ENCODE measurements at regions not wholly inside any gene's neighbourhood (a gene's known extent, or its start where the extent isn't known, plus 50 kb on each side); places are given as distances from the start of the nearest gene placed in this dataset.
"Not testable (repeated sequence)": the region's sequence is repeated elsewhere in the genome, so short reads cannot be mapped to it uniquely, and the experiment has no call there.

DNA sequence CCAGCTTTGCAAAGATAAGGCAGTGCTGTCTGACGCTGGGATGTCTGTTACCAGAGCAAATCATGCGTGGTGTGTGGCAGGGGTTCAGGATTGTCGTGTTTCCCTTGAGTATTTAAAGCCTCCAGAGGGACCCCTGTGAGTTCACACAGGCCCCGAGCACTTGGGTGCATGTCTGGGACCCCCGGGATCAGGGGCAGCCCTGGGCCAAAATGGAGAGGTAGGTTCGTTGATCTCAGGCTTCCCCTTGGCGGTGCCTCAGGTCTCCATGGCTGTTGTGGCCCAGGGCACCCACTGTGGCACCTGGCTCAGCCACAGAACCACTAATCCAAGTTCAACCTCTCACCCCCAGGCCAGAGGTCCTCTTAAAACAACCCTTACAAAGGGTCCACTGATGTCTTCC, 523.1 kb upstream of the DPP6 start:
- in situ Hi-C loops (cut with MboI; ENCODE audit: low pct_unique_long_range_greater_than_20kb, low sequenced_read_pairs): no loop called here
- no peak for DNase-seq

DNA sequence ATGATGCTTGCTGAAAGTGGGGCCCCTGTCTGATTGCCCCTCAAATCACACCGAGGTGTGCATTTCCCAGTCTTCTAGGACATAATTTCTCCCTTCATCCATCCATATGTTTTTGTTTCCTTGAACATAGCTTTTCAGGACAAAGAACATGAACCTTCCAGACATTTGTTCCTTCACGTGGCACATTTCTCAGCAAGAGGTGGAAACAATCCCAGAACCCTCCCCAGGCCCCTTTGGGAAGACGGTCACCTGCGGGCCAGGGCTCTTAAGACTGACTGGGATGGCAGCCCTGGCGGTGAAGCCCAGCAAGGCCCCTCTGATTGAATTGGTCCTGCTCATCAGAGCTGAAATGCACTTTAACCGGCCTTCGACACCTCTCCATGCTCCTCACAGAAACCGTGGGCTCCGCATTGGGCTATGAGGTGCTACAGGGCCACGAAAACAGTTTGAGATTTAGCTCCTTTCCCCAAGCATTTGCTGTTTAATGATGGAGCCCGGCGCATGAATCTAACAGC, 522.5 kb upstream of the DPP6 start:
- DNase-seq: no peak
- in situ Hi-C loops (cut with MboI; ENCODE audit: low pct_unique_long_range_greater_than_20kb, low sequenced_read_pairs): no loop called here

GRCh38 chr7:153530441-153530840, 521.8 kb upstream of the DPP6 start:
- no peak for DNase-seq
- in situ Hi-C loops (cut with MboI; ENCODE audit: low pct_unique_long_range_greater_than_20kb, low sequenced_read_pairs): no loop called here

DNA sequence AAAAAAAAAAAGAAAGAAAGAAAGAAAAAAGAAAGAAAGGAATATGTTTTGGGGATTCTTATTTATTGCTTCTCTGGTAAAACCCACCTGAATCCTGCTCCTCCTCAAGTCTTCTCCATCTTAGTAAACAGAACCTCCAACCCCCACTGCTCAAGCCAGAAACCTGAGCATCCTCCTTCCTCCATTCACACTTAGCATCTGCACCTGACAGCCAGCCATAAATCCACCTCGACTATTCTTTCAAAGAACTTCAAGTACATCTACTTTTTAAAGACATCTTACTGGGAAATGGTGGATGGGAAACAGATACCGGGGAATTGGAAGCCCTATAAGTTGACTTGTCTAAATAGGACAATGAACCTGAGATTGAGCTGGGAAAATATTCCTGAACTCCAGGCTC, 519.9 kb upstream of the DPP6 start:
- in situ Hi-C loops (cut with MboI; ENCODE audit: low pct_unique_long_range_greater_than_20kb, low sequenced_read_pairs): no loop called here
- DNase-seq: no peak

- no peak for DNase-seq
- in situ Hi-C loops (cut with MboI; ENCODE audit: low pct_unique_long_range_greater_than_20kb, low sequenced_read_pairs): no loop called here
Observed at GRCh38 chr7:153537271-153537670, 514.9 kb upstream of the DPP6 start.

DNA sequence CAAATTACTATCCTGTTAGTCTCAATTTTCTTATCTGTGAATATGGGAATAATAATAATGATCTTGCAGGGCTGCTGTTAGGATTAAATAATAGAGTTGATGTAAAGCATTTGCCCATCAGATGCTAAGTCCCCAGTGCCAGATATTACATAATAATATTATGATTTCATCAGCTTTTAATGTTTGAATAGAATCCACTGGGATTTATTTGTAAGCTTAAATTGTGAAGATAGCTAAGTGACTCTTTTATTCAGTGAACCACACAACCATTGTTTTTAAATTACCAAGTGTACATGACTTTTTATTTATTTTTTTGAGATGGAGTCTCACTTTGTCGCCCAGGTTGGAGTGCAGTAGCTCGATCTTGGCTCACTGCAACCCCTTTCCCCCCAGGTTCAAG, 510.3 kb upstream of the DPP6 start:
- no peak for DNase-seq
- in situ Hi-C loops (cut with MboI; ENCODE audit: low pct_unique_long_range_greater_than_20kb, low sequenced_read_pairs): no loop called here

GRCh38 chr7:153543232-153543631, 509.0 kb upstream of the DPP6 start:
- in situ Hi-C loops (cut with MboI; ENCODE audit: low pct_unique_long_range_greater_than_20kb, low sequenced_read_pairs): no loop called here
- DNase-seq: no peak

DNA sequence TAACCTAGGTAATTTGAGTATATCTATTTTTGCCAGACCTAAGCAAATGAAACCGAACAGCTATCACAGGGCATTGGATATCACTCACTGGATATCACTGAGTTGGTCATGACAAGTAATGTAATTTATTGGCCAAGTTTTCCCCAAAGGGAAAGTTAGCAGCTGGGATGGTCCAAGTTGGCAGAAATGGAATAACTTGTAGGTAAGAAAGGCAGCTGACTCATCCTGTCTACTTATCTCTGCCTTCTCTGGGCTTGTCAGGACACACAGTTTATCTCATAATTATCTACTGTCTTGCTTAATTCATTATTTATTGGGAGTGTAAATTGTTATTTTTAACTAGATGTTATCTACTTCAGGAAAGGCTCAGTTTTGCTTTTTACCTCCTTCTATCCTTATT, 502.0 kb upstream of the DPP6 start:
- in situ Hi-C loops (cut with MboI; ENCODE audit: low pct_unique_long_range_greater_than_20kb, low sequenced_read_pairs): no loop called here
- no peak for DNase-seq

- in situ Hi-C loops (cut with MboI; ENCODE audit: low pct_unique_long_range_greater_than_20kb, low sequenced_read_pairs): no loop called here
- DNase-seq: no peak
Observed at GRCh38 chr7:153564391-153564790, 487.8 kb upstream of the DPP6 start.

- DNase-seq: no peak
- in situ Hi-C loops (cut with MboI; ENCODE audit: low pct_unique_long_range_greater_than_20kb, low sequenced_read_pairs): no loop called here
Observed at GRCh38 chr7:153566324-153566723, 485.9 kb upstream of the DPP6 start.

DNA sequence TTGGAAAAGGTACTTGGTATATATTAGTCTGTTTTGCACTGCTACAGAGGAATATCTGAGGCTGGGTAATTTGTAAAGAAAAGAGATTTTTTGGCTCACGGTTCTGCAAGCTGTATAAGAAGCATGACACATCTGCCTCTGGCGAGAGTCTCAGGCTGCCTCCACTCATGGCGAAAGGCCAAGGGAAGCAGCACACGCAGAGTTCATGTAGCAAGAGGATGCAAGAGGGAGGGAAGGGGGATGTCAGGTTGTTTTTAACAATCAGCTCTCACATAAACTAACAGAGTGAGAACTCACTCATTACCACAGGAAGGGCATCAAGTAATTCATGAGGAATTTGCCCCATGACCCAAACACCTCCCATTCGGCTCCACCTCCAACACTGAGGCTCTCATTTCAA, 484.8 kb upstream of the DPP6 start:
- in situ Hi-C loops (cut with MboI; ENCODE audit: low pct_unique_long_range_greater_than_20kb, low sequenced_read_pairs): no loop called here

GRCh38 chr7:153569520-153569919, 482.7 kb upstream of the DPP6 start:
- DNase-seq; in situ Hi-C loops (cut with MboI; ENCODE audit: low pct_unique_long_range_greater_than_20kb, low sequenced_read_pairs): not testable (repeated sequence)

More for the DNA sequence above, 484.8 kb upstream of the DPP6 start:
- no peak for DNase-seq

DNA sequence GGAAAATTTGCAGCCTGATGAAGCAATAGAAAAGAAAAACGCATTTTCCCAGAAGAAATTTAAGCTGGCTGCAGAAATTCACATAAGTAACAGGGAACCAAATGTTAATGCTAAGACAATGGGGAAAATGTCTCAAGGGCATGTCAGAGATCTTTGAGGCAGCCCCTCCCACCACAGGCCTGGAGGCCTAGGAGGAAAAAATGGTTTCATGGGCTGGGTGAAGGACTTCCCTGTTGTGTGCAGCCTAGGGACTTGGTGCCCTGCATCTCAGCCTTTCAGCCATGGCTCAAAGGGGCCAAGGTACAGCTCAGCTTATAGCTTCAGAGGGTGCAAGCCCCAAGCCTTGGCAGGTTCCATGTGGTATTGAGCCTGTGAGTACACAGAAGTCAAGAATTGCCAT, 476.1 kb upstream of the DPP6 start:
- DNase-seq: no peak
- in situ Hi-C loops (cut with MboI; ENCODE audit: low pct_unique_long_range_greater_than_20kb, low sequenced_read_pairs): no loop called here

DNA sequence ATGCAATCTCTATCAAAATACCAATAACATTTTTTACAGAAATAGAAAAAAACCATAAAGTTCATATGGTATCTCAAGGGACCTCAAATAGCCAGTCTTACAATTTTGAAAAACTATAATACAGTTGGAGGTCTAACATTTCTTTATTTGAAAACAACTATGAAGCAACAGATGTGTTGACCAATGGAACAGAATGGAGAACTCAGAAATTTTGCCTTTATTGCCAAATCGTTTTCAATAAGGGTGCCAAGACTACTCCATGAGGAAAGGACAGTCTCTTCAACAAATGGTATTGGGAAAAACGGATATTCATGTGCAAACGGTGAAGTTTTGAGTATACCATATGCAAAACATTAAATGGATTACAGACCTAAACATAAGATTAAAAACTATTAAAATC, 470.8 kb upstream of the DPP6 start:
- in situ Hi-C loops (cut with MboI; ENCODE audit: low pct_unique_long_range_greater_than_20kb, low sequenced_read_pairs): no loop called here
- no peak for DNase-seq

GRCh38 chr7:153584132-153584531, 468.1 kb upstream of the DPP6 start:
- in situ Hi-C loops (cut with MboI; ENCODE audit: low pct_unique_long_range_greater_than_20kb, low sequenced_read_pairs): no loop called here
- no peak for DNase-seq

DNA sequence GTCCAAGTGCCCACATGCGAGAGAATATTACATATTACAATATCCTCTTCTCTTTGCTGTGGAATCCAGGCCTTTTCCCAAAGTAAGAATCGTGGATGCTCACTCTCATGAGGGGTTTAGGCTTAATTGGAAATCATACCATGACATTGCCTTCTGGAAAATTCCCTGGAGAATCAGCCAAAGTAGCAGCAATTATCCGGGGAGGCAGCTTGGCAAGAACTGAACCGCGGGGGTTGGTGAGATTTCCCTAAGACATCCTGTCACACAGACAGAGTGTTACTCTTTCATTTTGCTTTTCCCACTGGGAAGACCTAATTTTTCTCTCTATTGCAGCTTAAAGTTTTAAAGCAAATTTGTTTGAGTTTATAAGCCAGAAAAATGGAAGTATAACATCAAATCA, 463.6 kb upstream of the DPP6 start:
- in situ Hi-C loops (cut with MboI; ENCODE audit: low pct_unique_long_range_greater_than_20kb, low sequenced_read_pairs): no loop called here
- no peak for DNase-seq

DNA sequence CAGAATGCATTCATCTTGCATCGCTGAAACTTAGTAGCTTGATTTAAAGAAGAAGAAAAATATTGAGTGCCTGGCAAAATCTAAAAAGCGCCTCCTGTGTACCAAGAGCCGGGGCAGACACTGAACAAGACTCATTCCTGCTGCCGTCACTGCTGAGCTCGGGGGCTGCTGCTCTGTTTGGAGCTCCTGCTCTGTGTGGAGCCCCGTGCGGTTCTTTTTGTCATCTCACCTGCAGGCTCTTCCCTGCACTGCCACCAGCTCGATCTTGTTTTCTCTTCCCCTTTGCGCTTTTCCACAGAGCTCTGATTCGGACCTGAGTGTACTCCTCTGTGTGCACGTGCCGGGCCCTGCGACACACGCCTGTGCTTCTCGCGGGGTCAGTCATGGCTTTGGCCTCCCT, 462.1 kb upstream of the DPP6 start:
- in situ Hi-C loops (cut with MboI; ENCODE audit: low pct_unique_long_range_greater_than_20kb, low sequenced_read_pairs): no loop called here
- no peak for DNase-seq

DNA sequence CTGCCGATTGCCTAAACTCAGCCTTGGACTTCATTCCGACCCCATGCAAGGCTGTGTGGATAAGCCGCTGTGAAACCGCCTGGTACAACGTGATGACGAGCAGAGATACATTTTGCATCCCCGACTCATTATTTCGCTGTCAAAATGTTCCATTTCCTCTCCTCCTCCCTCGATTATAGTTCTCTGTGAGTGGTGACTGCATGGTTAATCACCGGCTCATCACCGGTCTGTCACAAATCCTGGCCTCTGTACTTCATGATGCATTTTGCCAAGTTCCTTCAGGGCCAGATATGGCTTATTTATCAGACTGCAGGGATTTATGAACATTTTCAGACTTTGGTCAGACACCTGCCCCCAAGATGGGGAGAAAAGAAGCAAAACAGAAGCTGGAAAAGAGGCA, 461.6 kb upstream of the DPP6 start:
- in situ Hi-C loops (cut with MboI; ENCODE audit: low pct_unique_long_range_greater_than_20kb, low sequenced_read_pairs): no loop called here
- DNase-seq: no peak

GRCh38 chr7:153607354-153607753, 444.8 kb upstream of the DPP6 start:
- in situ Hi-C loops (cut with MboI; ENCODE audit: low pct_unique_long_range_greater_than_20kb, low sequenced_read_pairs): no loop called here
- no peak for DNase-seq

GRCh38 chr7:153616711-153617325, 435.4 kb upstream of the DPP6 start:
- in situ Hi-C loops (cut with MboI; ENCODE audit: low pct_unique_long_range_greater_than_20kb, low sequenced_read_pairs): no loop called here
- no peak for DNase-seq

- in situ Hi-C loops (cut with MboI; ENCODE audit: low pct_unique_long_range_greater_than_20kb, low sequenced_read_pairs): no loop called here
- DNase-seq: no peak
Observed at GRCh38 chr7:153627323-153627722, 424.9 kb upstream of the DPP6 start.

DNA sequence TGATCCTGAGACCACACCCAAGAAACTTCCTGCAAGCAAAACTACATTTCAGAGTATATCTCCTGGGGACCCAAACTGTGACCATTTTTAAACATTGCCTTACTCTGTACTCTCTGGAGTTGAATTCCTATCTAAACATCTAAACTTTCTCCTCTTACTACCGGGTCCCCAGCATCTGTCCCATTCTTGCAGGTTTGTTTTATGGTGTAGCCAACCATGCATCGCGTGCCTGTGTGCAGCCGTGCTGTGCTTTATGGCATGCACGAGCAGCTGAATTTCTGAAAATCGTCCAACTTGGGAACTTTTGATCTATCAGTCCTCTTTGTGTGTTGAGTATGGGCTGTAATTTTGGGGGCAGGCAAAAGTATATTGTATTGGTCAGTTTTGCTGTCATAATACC, 423.8 kb upstream of the DPP6 start:
- DNase-seq: no peak
- in situ Hi-C loops (cut with MboI; ENCODE audit: low pct_unique_long_range_greater_than_20kb, low sequenced_read_pairs): no loop called here
